ENCODE measurements at regions not wholly inside any gene's neighbourhood (a gene's known extent, or its start where the extent isn't known, plus 50 kb on each side); places are given as distances from the start of the nearest gene placed in this dataset.

- no peak for TF ChIP-seq ZBTB33 (IDR thresholded peaks at IDR 0.05)
- TF ChIP-seq FOXA1 (IDR thresholded peaks at IDR 0.05) = no peak
- no peak for TF ChIP-seq TAF1 (conservative IDR thresholded peaks at IDR 0.05)
Measured at GRCh38 chr2:16192416-16193216, 252.3 kb downstream of the MYCN start (continued).

DNA sequence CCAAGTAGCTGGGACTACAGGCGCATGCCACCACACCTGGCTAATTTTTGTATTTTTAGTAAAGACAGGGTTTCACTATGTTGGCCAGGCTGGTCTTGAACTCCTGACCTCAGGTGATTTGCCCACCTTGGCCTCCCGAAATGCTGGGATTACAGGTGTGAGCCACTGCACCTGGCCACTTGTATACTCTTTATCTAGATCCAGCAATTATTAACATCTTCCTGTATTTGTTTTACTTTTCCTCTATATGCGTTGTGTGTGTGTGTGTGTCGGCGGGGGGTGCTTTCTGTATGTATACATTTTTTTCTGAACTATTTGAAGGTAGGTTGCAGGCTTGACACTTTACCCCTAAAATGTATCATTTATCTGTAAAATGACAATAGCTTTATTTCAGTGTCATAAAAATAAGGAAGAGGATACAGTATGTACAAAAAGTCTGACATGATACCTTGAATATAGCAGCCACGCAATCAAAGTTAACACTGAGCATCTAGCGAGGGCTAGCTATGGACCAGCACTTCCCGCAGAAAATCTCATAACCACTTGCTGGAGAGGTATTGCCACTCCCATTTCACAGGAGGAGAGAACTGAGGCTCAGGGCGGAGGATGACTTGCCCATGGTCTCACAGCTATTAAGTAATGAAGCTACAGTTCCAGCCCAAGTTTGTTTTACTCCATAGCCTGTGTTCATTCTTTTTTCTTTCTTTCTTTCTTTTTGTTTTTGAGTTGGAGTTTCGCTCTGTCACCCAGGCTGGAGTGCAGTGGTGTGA lies 251.3 kb downstream of the MYCN start:
- TF ChIP-seq TAF1 (conservative IDR thresholded peaks at IDR 0.05) = no peak
- TF ChIP-seq FOXA1 (IDR thresholded peaks at IDR 0.05) = no peak
- no peak for TF ChIP-seq ZBTB33 (IDR thresholded peaks at IDR 0.05)
- no peak for TF ChIP-seq CTCF (IDR thresholded peaks at IDR 0.05; ENCODE audit: low read depth, low read length, missing input control)
- no peak for TF ChIP-seq RAD21 (IDR thresholded peaks at IDR 0.05)
- no peak for TF ChIP-seq EGR1 (IDR thresholded peaks at IDR 0.05; ENCODE audit: low read depth in 2 of 2)
- TF ChIP-seq, protein P1, sequence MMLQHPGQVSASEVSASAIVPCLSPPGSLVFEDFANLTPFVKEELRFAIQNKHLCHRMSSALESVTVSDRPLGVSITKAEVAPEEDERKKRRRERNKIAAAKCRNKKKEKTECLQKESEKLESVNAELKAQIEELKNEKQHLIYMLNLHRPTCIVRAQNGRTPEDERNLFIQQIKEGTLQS (IDR thresholded peaks at IDR 0.05) = no peak
- TF ChIP-seq JUND (IDR thresholded peaks at IDR 0.05) = no peak
- TF ChIP-seq HNF4A (conservative IDR thresholded peaks at IDR 0.05) = no peak
- TF ChIP-seq FOXA2 (IDR thresholded peaks at IDR 0.05) = no peak
- no peak for TF ChIP-seq RXRA (IDR thresholded peaks at IDR 0.05)
- TF ChIP-seq, protein P2, sequence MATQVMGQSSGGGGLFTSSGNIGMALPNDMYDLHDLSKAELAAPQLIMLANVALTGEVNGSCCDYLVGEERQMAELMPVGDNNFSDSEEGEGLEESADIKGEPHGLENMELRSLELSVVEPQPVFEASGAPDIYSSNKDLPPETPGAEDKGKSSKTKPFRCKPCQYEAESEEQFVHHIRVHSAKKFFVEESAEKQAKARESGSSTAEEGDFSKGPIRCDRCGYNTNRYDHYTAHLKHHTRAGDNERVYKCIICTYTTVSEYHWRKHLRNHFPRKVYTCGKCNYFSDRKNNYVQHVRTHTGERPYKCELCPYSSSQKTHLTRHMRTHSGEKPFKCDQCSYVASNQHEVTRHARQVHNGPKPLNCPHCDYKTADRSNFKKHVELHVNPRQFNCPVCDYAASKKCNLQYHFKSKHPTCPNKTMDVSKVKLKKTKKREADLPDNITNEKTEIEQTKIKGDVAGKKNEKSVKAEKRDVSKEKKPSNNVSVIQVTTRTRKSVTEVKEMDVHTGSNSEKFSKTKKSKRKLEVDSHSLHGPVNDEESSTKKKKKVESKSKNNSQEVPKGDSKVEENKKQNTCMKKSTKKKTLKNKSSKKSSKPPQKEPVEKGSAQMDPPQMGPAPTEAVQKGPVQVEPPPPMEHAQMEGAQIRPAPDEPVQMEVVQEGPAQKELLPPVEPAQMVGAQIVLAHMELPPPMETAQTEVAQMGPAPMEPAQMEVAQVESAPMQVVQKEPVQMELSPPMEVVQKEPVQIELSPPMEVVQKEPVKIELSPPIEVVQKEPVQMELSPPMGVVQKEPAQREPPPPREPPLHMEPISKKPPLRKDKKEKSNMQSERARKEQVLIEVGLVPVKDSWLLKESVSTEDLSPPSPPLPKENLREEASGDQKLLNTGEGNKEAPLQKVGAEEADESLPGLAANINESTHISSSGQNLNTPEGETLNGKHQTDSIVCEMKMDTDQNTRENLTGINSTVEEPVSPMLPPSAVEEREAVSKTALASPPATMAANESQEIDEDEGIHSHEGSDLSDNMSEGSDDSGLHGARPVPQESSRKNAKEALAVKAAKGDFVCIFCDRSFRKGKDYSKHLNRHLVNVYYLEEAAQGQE (IDR thresholded peaks at IDR 0.05) = no peak
- no peak for TF ChIP-seq GABPA (IDR thresholded peaks at IDR 0.05 in 1 of 2, conservative IDR thresholded peaks at IDR 0.05 in 1 of 2)
- TF ChIP-seq SP1 (IDR thresholded peaks at IDR 0.05) = no peak
- TF ChIP-seq HNF4G (IDR thresholded peaks at IDR 0.05) = no peak
- no peak for TF ChIP-seq YY1 (IDR thresholded peaks at IDR 0.05)
- no peak for TF ChIP-seq MAX (IDR thresholded peaks at IDR 0.05)
- no peak for TF ChIP-seq NR2F2 (IDR thresholded peaks at IDR 0.05)
- Histone ChIP-seq H3K27ac (ENCODE audit: low read depth in 1 of 2, low read length in 2 of 2) (no peak overlapping the region), H3K36me3 (ENCODE audit: control insufficient read depth in 4 of 4, insufficient read depth in 3 of 4, low read depth in 1 of 4, low read length in 3 of 4) (no peaks in the 10 kb centered on the region), H3K27me3 (ENCODE audit: control insufficient read depth in 4 of 4, insufficient read depth in 4 of 4, low read length in 3 of 4) (no peaks in the 10 kb centered on the region), H3K9me3 (ENCODE audit: control insufficient read depth in 4 of 4, low read length in 3 of 4) (no peaks in the 10 kb centered on the region), H3K9ac (ENCODE audit: low read depth in 1 of 2, low read length in 2 of 2) (no peak overlapping the region), H3K4me1 (ENCODE audit: control insufficient read depth in 4 of 4, insufficient read depth in 4 of 4, low read length in 3 of 4) (no peaks in the 10 kb centered on the region), H3K4me3 (ENCODE audit: low read depth in 1 of 3, low read length in 3 of 3) (no peak overlapping the region)
- WGBS = 85% methylated on average over 10 of the region's 10 CpGs
- no peak for DNase-seq (ENCODE audit: low spot score)
